ENCODE measurements at regions not wholly inside any gene's neighbourhood (a gene's known extent, or its start where the extent isn't known, plus 50 kb on each side); places are given as distances from the start of the nearest gene placed in this dataset.

DNA sequence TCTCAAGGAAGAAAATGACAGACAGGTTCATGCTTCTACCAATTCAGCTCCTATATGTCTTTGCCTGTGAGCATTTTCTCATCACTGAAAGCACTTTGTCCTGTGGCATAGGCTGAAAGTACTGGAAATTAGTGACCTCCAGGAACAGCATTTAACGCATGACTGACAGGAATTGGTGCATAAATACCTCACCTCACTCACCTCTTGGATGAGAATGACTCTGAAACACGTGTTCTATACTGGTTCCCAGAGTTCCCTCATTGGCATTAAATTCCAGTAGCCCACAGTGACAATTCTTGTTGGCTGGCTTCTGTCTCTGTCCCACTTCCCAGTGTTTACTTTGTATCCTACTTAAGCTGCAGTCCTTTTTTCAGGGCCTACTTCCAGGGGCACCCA lies 83.4 kb upstream of the MAPRE2 start:
- POLR2A ChIA-PET = no interaction called here
- Histone ChIP-seq H3K27ac (ENCODE audit: low read length) (no peak overlapping the region), H3K36me3 (ENCODE audit: control insufficient read depth, insufficient read depth, low read length) (no peaks in the 10 kb centered on the region), H3K27me3 (ENCODE audit: control insufficient read depth, insufficient read depth, low read length) (no peaks in the 10 kb centered on the region), H3K4me3 (ENCODE audit: low read depth in 2 of 2, low read length in 2 of 2) (no peak overlapping the region), H3K9me3 (ENCODE audit: control insufficient read depth, insufficient read depth, low read depth, low read length) (no peaks in the 10 kb centered on the region), H3K4me1 (ENCODE audit: control insufficient read depth, insufficient read depth, low read length) (no peaks in the 10 kb centered on the region)
- TF ChIP-seq TCF7L2 (IDR thresholded peaks at IDR 0.05; ENCODE audit: low read depth, low read length) (no peak), SIN3A (IDR thresholded peaks at IDR 0.05; ENCODE audit: borderline replicate concordance, insufficient read depth, low read depth, low read length) (no peak), POLR2AphosphoS5 (IDR thresholded peaks at IDR 0.05; ENCODE audit: low read depth, low read length) (no peak)
- TF ChIP-seq, protein P1, sequence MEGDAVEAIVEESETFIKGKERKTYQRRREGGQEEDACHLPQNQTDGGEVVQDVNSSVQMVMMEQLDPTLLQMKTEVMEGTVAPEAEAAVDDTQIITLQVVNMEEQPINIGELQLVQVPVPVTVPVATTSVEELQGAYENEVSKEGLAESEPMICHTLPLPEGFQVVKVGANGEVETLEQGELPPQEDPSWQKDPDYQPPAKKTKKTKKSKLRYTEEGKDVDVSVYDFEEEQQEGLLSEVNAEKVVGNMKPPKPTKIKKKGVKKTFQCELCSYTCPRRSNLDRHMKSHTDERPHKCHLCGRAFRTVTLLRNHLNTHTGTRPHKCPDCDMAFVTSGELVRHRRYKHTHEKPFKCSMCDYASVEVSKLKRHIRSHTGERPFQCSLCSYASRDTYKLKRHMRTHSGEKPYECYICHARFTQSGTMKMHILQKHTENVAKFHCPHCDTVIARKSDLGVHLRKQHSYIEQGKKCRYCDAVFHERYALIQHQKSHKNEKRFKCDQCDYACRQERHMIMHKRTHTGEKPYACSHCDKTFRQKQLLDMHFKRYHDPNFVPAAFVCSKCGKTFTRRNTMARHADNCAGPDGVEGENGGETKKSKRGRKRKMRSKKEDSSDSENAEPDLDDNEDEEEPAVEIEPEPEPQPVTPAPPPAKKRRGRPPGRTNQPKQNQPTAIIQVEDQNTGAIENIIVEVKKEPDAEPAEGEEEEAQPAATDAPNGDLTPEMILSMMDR (IDR thresholded peaks at IDR 0.05) = no peak
- TF ChIP-seq, protein P2, sequence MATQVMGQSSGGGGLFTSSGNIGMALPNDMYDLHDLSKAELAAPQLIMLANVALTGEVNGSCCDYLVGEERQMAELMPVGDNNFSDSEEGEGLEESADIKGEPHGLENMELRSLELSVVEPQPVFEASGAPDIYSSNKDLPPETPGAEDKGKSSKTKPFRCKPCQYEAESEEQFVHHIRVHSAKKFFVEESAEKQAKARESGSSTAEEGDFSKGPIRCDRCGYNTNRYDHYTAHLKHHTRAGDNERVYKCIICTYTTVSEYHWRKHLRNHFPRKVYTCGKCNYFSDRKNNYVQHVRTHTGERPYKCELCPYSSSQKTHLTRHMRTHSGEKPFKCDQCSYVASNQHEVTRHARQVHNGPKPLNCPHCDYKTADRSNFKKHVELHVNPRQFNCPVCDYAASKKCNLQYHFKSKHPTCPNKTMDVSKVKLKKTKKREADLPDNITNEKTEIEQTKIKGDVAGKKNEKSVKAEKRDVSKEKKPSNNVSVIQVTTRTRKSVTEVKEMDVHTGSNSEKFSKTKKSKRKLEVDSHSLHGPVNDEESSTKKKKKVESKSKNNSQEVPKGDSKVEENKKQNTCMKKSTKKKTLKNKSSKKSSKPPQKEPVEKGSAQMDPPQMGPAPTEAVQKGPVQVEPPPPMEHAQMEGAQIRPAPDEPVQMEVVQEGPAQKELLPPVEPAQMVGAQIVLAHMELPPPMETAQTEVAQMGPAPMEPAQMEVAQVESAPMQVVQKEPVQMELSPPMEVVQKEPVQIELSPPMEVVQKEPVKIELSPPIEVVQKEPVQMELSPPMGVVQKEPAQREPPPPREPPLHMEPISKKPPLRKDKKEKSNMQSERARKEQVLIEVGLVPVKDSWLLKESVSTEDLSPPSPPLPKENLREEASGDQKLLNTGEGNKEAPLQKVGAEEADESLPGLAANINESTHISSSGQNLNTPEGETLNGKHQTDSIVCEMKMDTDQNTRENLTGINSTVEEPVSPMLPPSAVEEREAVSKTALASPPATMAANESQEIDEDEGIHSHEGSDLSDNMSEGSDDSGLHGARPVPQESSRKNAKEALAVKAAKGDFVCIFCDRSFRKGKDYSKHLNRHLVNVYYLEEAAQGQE (IDR thresholded peaks at IDR 0.05; ENCODE audit: insufficient read depth in 1 of 2, low read depth in 2 of 2, low read length in 1 of 2) = no peak
- intact Hi-C loops (cut with micrococcal nuclease; ENCODE audit: unreplicated experiment) = no loop called here
- DNase-seq (ENCODE audit: low read depth, low spot score) (no peak), ATAC-seq (no peak)
- in situ Hi-C loops (cut with HindIII; ENCODE audit: low pct_unique_long_range_greater_than_20kb, low sequenced_read_pairs) = no loop called here
- CTCF ChIA-PET = no interaction called here
- no TSS peak for BruUV-seq (replicated peaks)

DNA sequence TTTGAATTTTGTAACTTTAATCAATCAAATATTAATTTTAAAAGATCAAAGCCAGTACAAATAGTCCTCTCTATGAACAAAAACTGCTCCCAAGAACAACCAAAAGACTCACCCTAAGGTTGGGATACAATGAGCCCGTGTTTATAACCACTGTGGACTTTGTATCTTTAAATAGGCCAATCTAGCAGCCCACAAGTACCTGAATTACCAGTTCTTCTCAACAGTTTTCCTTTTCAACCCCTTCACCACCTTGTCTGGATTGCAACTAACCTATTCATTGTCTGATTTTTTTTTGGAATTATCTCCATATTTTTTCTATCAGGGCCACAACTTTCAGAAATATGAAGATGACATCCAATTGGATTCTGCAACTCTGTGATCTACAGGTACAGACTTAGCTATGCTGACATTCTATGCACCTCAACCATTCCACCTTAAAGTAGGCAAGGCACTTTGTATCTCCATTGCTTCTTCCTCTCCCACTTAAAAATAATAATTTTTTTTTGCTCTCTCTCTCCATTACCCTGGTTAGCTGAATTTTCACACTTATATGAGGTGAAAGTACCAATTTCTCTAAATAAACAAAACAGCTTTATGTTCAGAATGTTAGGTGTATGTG lies 81.9 kb upstream of the MAPRE2 start:
- no peak for ATAC-seq
- DNase-seq (ENCODE audit: low read depth, low spot score) = no peak
- H3K36me3 ChIP-seq (ENCODE audit: control insufficient read depth, insufficient read depth, low read length) = no peaks in the 10 kb centered on the region
- H3K4me1 ChIP-seq (ENCODE audit: control insufficient read depth, insufficient read depth, low read length) = no peaks in the 10 kb centered on the region
- no TSS peak for BruUV-seq (replicated peaks)
- H3K27me3 ChIP-seq (ENCODE audit: control insufficient read depth, insufficient read depth, low read length) = no peaks in the 10 kb centered on the region
- H3K9me3 ChIP-seq (ENCODE audit: control insufficient read depth, insufficient read depth, low read depth, low read length) = no peaks in the 10 kb centered on the region
- H3K27ac ChIP-seq (ENCODE audit: low read length) = no peak overlapping the region
- ChIA-PET CTCF (no interaction called here), POLR2A (no interaction called here)
- TF ChIP-seq, protein P2 (IDR thresholded peaks at IDR 0.05; ENCODE audit: insufficient read depth in 1 of 2, low read depth in 2 of 2, low read length in 1 of 2) = no peak
- no peak for TF ChIP-seq SIN3A (IDR thresholded peaks at IDR 0.05; ENCODE audit: borderline replicate concordance, insufficient read depth, low read depth, low read length)
- TF ChIP-seq TCF7L2 (IDR thresholded peaks at IDR 0.05; ENCODE audit: low read depth, low read length) = no peak
- no peak for TF ChIP-seq POLR2AphosphoS5 (IDR thresholded peaks at IDR 0.05; ENCODE audit: low read depth, low read length)
- TF ChIP-seq, protein P1 (IDR thresholded peaks at IDR 0.05) = no peak
- no peak overlapping the region for H3K4me3 ChIP-seq (ENCODE audit: low read depth in 2 of 2, low read length in 2 of 2)
- in situ Hi-C loops (cut with HindIII; ENCODE audit: low pct_unique_long_range_greater_than_20kb, low sequenced_read_pairs) (no loop called here), intact Hi-C loops (cut with micrococcal nuclease; ENCODE audit: unreplicated experiment) (no loop called here)
